HG02870 (cell line): ENCODE measurements at regions not wholly inside any gene's neighbourhood (a gene's known extent, or its start where the extent isn't known, plus 50 kb on each side); places are given as distances from the start of the nearest gene placed in this dataset.
"Not testable (repeated sequence)": the region's sequence is repeated elsewhere in the genome, so short reads cannot be mapped to it uniquely, and the experiment has no call there.

Source experiments
- ATAC-seq: cut with Tn5 transposase; IDR thresholded peaks from one replicate; pipeline ENCODE4 v1.9.1; 2021; ENCODE audit warnings: mild to moderate bottlenecking, moderate library complexity; ENCODE audit not compliant: unreplicated experiment

GRCh38 chr12:20099395-20100183, 268.7 kb upstream of the PDE3A start:
- no peak for ATAC-seq

- no peak for ATAC-seq
Measured at GRCh38 chr12:20101046-20101445, 267.3 kb upstream of the PDE3A start.

GRCh38 chr12:20105943-20106342, 262.4 kb upstream of the PDE3A start:
- ATAC-seq, result no peak

GRCh38 chr12:20109676-20110075, 258.7 kb upstream of the PDE3A start:
- ATAC-seq, result no peak

GRCh38 chr12:20115371-20115770, 253.0 kb upstream of the PDE3A start:
- not testable (repeated sequence) for ATAC-seq

GRCh38 chr12:20119596-20120402, 248.5 kb upstream of the PDE3A start:
- ATAC-seq, result no peak

GRCh38 chr12:20120403-20120725, 248.0 kb upstream of the PDE3A start:
- ATAC-seq, result no peak

- ATAC-seq, result no peak
Measured at GRCh38 chr12:20122274-20122673, 246.1 kb upstream of the PDE3A start.

- no peak for ATAC-seq
Measured at GRCh38 chr12:20123465-20123864, 244.9 kb upstream of the PDE3A start.

- ATAC-seq, result no peak
Measured at GRCh38 chr12:20125276-20125798, 243.0 kb upstream of the PDE3A start.

GRCh38 chr12:20126601-20127000, 241.7 kb upstream of the PDE3A start:
- ATAC-seq, result no peak

GRCh38 chr12:20127413-20127812, 240.9 kb upstream of the PDE3A start:
- ATAC-seq, result no peak

- ATAC-seq, result no peak
Measured at GRCh38 chr12:20128928-20129327, 239.4 kb upstream of the PDE3A start.

GRCh38 chr12:20132818-20133217, 235.5 kb upstream of the PDE3A start:
- no peak for ATAC-seq

- ATAC-seq, result no peak
Measured at GRCh38 chr12:20134652-20135051, 233.7 kb upstream of the PDE3A start.

- no peak for ATAC-seq
Measured at GRCh38 chr12:20140751-20141150, 227.6 kb upstream of the PDE3A start.

- ATAC-seq, result no peak
Measured at GRCh38 chr12:20142316-20142715, 226.0 kb upstream of the PDE3A start.

GRCh38 chr12:20142956-20143355, 225.4 kb upstream of the PDE3A start:
- no peak for ATAC-seq

GRCh38 chr12:20144341-20144740, 224.0 kb upstream of the PDE3A start:
- no peak for ATAC-seq

GRCh38 chr12:20148241-20148640, 220.1 kb upstream of the PDE3A start:
- no peak for ATAC-seq

- no peak for ATAC-seq
Measured at GRCh38 chr12:20150835-20151422, 217.4 kb upstream of the PDE3A start.

- no peak for ATAC-seq
Measured at GRCh38 chr12:20154052-20154451, 214.3 kb upstream of the PDE3A start.
